ENCODE measurements at regions not wholly inside any gene's neighbourhood (a gene's known extent, or its start where the extent isn't known, plus 50 kb on each side); places are given as distances from the start of the nearest gene placed in this dataset.

DNA sequence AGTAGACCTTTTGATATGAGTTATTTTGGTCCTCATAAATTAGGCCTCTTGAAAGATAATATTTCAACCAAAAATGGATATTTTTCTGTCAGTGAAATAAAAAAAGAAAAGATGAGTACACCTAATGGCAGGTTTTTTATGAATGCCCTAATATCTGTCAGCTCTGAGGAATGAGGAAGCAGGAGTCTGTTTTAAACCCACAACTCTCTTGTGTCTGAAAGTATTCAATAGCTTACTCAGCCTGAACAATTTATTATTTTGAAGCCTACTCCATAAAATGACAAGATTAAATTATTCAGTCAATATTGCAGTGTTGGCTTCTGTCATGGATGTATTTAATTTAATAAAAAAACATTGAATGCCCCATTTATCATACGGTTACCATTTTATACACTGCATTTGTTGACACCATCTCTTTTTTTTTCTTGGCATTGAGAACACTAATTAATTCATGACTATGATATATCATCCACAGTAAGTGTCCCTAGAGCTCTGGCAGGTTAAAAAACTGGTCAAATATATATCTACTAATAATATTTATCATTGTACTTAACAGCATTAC lies 548.2 kb downstream of the CBLN2 start:
- H3K9me3 ChIP-seq = no peaks in the 10 kb centered on the region
- no peaks in the 10 kb centered on the region for H3K36me3 ChIP-seq
- intact Hi-C loops (cut with DNase I; ENCODE audit: low total_unique reads) = no loop called here
- H3K27ac ChIP-seq = no peak overlapping the region
- DNase-seq = no peak
- no peak overlapping the region for H3K4me3 ChIP-seq
- H3K4me1 ChIP-seq = no peaks in the 10 kb centered on the region
- no peak for TF ChIP-seq POLR2A (IDR thresholded peaks at IDR 0.05)
- TF ChIP-seq, protein P1, sequence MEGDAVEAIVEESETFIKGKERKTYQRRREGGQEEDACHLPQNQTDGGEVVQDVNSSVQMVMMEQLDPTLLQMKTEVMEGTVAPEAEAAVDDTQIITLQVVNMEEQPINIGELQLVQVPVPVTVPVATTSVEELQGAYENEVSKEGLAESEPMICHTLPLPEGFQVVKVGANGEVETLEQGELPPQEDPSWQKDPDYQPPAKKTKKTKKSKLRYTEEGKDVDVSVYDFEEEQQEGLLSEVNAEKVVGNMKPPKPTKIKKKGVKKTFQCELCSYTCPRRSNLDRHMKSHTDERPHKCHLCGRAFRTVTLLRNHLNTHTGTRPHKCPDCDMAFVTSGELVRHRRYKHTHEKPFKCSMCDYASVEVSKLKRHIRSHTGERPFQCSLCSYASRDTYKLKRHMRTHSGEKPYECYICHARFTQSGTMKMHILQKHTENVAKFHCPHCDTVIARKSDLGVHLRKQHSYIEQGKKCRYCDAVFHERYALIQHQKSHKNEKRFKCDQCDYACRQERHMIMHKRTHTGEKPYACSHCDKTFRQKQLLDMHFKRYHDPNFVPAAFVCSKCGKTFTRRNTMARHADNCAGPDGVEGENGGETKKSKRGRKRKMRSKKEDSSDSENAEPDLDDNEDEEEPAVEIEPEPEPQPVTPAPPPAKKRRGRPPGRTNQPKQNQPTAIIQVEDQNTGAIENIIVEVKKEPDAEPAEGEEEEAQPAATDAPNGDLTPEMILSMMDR (IDR thresholded peaks at IDR 0.05) = no peak
- no peaks in the 10 kb centered on the region for H3K27me3 ChIP-seq

DNA sequence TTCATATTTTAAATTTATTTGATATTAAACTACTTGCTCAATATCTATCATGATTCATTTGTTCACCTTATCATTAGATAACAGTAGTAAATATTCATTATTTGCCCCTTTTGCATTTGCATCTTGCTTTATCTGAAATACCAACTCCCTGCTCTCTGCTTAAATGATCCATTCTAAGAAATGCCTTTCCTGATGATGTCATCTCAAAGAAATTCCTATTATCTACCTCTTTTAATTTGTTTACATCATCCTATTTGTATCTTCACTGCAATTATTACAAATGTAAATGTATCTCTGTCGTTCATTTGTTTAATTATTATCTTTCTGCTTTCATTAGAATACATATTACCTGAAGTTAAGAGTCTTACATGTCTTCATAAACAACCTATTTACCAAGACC lies 549.9 kb downstream of the CBLN2 start:
- intact Hi-C loops (cut with DNase I; ENCODE audit: low total_unique reads) = no loop called here
- no peak overlapping the region for H3K27ac ChIP-seq
- no peak for DNase-seq
- H3K36me3 ChIP-seq = no peaks in the 10 kb centered on the region
- no peak for TF ChIP-seq POLR2A (IDR thresholded peaks at IDR 0.05)
- TF ChIP-seq, protein P1 (IDR thresholded peaks at IDR 0.05) = no peak
- no peaks in the 10 kb centered on the region for H3K4me1 ChIP-seq
- no peak overlapping the region for H3K4me3 ChIP-seq
- H3K27me3 ChIP-seq = no peaks in the 10 kb centered on the region
- H3K9me3 ChIP-seq = no peaks in the 10 kb centered on the region

DNA sequence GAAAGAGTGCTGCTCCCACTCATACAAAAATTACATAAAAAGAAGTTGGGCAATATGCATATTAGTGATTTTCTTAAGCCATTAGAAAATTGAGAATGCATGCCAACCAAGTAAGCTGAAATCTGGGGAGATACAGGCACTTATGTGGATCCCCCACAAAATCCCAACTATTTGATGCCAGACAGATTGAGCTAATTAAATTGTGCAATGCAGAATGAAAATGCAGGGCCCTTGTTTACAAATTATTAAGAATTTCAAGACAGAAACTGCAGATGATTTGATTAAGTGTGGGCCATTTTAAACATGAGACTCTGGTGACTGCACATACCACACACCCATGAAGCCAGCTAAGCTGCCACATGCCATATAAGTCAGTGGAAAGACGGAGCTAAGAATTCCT lies 554.5 kb downstream of the CBLN2 start:
- no peaks in the 10 kb centered on the region for H3K9me3 ChIP-seq
- no peaks in the 10 kb centered on the region for H3K4me1 ChIP-seq
- H3K4me3 ChIP-seq = no peak overlapping the region
- DNase-seq = no peak
- intact Hi-C loops (cut with DNase I; ENCODE audit: low total_unique reads) = no loop called here
- no peaks in the 10 kb centered on the region for H3K36me3 ChIP-seq
- H3K27me3 ChIP-seq = no peaks in the 10 kb centered on the region
- TF ChIP-seq, protein P1 (IDR thresholded peaks at IDR 0.05) = no peak
- no peak for TF ChIP-seq POLR2A (IDR thresholded peaks at IDR 0.05)
- H3K27ac ChIP-seq = no peak overlapping the region

DNA sequence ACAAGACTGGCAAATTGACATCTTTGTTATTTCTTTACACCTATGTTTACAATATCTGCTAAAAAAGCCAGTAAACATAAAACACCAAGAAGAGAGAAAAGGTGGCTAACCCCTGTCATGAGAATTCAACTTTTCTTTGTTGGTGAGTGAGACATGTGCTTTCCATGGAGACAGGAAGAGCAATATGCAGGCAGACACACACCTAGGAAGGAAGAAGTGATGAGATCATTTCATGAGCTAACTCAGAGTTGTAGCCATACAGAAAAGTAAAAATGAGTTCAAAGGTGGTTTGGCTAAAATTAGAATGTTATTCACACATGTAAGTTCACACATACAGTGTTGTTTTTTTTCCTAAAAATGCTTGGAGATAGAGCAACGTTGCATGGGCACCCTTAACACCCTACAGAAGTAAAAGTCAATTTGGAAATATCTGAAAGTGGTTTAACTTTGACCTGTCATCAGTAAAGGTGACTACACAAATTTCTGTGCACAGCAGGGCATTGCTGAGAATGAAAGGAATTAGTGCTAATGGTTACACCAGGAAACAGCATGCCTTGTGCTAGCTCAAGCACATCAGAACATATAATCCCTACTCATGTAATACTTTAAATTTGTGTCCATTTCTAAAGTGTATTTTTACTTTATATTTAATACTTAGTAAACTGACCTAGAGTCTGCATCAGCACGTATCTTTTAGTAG lies 557.6 kb downstream of the CBLN2 start:
- no peaks in the 10 kb centered on the region for H3K9me3 ChIP-seq
- H3K27me3 ChIP-seq = no peaks in the 10 kb centered on the region
- no peaks in the 10 kb centered on the region for H3K36me3 ChIP-seq
- intact Hi-C loops (cut with DNase I; ENCODE audit: low total_unique reads) = no loop called here
- no peak for DNase-seq
- H3K4me1 ChIP-seq = no peaks in the 10 kb centered on the region
- TF ChIP-seq, protein P1 (IDR thresholded peaks at IDR 0.05) = no peak
- no peak for TF ChIP-seq POLR2A (IDR thresholded peaks at IDR 0.05)
- H3K27ac ChIP-seq = no peak overlapping the region
- H3K4me3 ChIP-seq = no peak overlapping the region

DNA sequence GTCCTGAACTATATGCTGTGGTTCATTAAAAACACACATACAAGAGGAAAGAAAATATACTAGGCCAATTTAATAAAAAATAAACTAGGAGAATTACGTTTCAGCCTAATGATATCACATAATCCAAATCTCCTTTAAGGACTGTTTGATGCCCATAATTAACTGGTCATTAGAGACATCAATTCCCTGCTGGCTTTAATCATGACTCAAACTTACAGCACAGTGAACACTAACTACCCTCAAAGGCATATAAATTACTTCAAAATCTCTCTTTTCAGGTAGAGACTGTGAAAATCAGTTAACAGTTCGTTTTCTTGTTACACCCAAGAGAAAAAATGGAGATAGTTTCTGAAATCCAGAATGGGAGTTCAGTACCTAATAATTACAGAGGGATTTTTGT lies 567.4 kb downstream of the CBLN2 start:
- DNase-seq = no peak
- Histone ChIP-seq H3K4me3 (no peak overlapping the region), H3K27me3 (no peaks in the 10 kb centered on the region), H3K36me3 (no peaks in the 10 kb centered on the region), H3K4me1 (no peaks in the 10 kb centered on the region), H3K27ac (no peak overlapping the region), H3K9me3 (no peaks in the 10 kb centered on the region)
- intact Hi-C loops (cut with DNase I; ENCODE audit: low total_unique reads) = no loop called here
- TF ChIP-seq POLR2A (IDR thresholded peaks at IDR 0.05) = no peak
- TF ChIP-seq, protein P1 (IDR thresholded peaks at IDR 0.05) = no peak

Data from uterus (tissue), 3 donors.